ENCODE measurements at regions not wholly inside any gene's neighbourhood (a gene's known extent, or its start where the extent isn't known, plus 50 kb on each side); places are given as distances from the start of the nearest gene placed in this dataset.
A peak's percentile ranks its signal among the peaks of the same experiment; 100 is the strongest.
"Not testable (repeated sequence)": the region's sequence is repeated elsewhere in the genome, so short reads cannot be mapped to it uniquely, and the experiment has no call there.

- peak; percentile 88 for DNase-seq
Measured at GRCh38 chr6:13874191-13874549, 50.6 kb upstream of the RNF182 start.

GRCh38 chr6:13873288-13874190 lies 51.2 kb upstream of the RNF182 start:
- DNase-seq = peak; percentile 88

- DNase-seq = no peak
Measured at GRCh38 chr6:13872681-13873080, 52.1 kb upstream of the RNF182 start.

GRCh38 chr6:13872006-13872405 lies 52.7 kb upstream of the RNF182 start:
- not testable (repeated sequence) for DNase-seq

- DNase-seq = no peak
Measured at GRCh38 chr6:13870214-13870830, 54.4 kb upstream of the RNF182 start.

- no peak for DNase-seq
Measured at GRCh38 chr6:13868236-13868635, 53.9 kb upstream of the MCUR1 start.

- DNase-seq = no peak
Measured at GRCh38 chr6:13866301-13866700, 51.9 kb upstream of the MCUR1 start.

- DNase-seq = no peak
Measured at GRCh38 chr6:13865141-13865540, 50.8 kb upstream of the MCUR1 start.

- not testable (repeated sequence) for DNase-seq
Measured at GRCh38 chr6:13864669-13865068, 50.3 kb upstream of the MCUR1 start.

Measured in NCI-H748 treated with DMSO at 0.1 percent for 48 hours (cell line).